Kidney tubule cell (primary cell): ENCODE measurements at regions not wholly inside any gene's neighbourhood (a gene's known extent, or its start where the extent isn't known, plus 50 kb on each side); places are given as distances from the start of the nearest gene placed in this dataset.

ENCODE experiments used
- DNase-seq: peaks from one replicate; pipeline ENCODE4 v3.0.0-alpha.2; 2018; ENCODE audit warnings: low spot score

- DNase-seq, result no peak
These were observed 1010.8 kb upstream of the ADGRL3 start for GRCh38 chr4:60189286-60189685.

GRCh38 chr4:60194214-60194613 lies 1005.9 kb upstream of the ADGRL3 start:
- DNase-seq, result no peak

DNA sequence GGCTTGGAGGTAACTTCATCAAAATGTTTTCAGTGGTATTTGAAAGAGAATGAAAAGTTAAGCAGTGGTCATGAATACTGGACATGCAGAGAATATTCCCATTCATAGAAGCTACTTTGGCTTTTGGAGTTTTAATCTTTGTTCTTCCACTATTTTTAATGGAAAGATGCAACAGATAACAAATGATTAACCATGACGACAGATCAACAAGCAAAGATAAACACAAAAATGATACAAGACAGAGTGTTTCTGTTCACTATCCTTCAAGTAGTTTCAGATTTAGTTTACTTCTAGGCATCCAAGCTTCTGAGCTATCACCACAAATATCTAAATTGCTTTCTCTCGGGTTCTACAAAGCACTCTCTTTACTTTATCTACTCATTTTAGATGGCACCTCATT lies 1004.9 kb upstream of the ADGRL3 start:
- DNase-seq, result no peak

DNA sequence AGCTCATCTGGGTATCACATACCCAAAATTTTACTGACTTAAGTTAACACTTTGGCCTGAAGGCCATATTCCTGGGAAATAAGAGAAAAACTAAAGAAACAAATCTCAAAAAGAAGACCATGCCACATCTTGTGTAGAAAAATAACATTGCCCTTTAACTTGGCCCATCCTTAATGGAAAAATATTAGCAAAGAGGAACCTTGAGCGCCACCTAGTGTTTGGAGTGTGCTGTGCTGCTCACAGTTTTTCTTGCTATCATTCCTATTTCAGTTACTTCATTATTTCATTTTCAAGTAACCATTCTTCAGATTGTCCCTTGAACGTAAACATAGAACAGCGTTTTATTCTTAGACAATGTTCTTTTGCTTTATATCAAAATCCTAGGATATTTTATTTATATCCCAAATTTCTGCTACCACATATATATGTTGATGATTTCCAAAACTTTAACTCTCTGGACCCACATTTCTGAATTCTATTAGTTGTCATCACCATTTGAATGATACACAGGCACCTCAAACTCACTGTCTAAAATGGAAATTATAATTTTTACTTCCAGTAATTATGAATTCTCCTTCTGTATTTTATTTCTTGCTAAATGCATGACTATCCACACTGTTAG lies 999.0 kb upstream of the ADGRL3 start:
- DNase-seq, result peak; percentile 60

GRCh38 chr4:60209588-60209987 lies 990.5 kb upstream of the ADGRL3 start:
- DNase-seq, result no peak

GRCh38 chr4:60215906-60216305 lies 984.2 kb upstream of the ADGRL3 start:
- no peak for DNase-seq

- no peak for DNase-seq
These were observed 983.4 kb upstream of the ADGRL3 start for GRCh38 chr4:60216752-60217151.

GRCh38 chr4:60221866-60222265 lies 978.3 kb upstream of the ADGRL3 start:
- no peak for DNase-seq

GRCh38 chr4:60223208-60223923 lies 976.8 kb upstream of the ADGRL3 start:
- DNase-seq, result no peak

DNA sequence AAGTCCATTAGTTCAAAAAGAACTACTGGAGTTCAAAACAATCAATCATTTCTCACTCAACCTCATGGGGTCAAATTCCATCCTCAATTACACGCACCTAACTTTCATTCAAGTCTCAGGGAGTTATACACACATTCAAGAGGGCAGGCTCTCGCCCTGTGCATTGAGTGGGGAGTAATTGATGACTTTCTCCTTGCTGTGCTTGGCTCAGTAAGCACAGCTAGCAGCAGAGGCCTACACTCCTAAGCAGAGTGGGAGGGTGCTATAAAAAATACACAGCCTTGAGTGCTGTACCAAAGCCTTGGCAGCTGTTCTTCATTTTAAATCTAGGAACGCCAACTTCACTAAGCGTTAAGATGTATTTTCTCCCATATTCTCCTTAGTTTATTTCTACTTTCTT lies 958.3 kb upstream of the ADGRL3 start:
- DNase-seq, result no peak

GRCh38 chr4:60249784-60250183 lies 950.3 kb upstream of the ADGRL3 start:
- DNase-seq, result no peak

DNA sequence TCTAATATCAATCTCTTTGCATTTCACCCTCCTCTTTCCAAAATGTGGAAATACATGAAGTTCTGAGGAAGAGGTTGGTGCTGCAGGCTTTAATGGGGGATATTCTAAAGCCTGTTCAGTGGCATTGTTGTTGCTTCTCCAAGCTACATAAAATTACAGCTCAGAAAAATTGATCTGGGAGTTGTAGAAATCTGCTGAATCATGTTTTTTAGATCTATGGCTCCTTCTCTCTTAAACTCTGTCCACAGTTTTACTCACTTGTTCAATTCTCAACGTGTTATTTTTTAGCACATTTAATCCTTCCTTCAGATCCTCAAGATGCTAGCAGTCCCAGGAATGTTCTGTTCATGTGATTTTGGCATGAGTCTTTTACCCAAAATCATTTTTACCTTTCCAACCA lies 949.5 kb upstream of the ADGRL3 start:
- no peak for DNase-seq

GRCh38 chr4:60259781-60260180 lies 940.3 kb upstream of the ADGRL3 start:
- DNase-seq, result no peak

DNA sequence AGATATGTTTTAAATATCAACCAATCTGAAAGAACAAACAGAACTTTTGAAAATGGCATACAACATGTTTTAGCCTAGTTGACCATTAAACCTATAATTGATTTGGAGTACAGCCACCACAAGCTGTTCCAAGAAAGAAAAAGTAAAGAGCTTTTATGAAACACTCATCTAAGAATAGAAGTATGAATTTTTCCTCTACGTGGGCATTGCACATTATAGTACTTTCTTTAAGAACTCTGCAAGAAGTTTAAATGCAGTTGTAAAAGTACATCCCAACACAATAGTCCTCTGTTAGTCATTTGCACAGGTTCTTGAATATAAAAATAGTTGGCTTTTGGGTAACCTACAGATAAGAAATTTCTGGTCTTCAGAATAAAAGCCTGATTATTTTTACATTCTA lies 933.6 kb upstream of the ADGRL3 start:
- DNase-seq, result no peak

DNA sequence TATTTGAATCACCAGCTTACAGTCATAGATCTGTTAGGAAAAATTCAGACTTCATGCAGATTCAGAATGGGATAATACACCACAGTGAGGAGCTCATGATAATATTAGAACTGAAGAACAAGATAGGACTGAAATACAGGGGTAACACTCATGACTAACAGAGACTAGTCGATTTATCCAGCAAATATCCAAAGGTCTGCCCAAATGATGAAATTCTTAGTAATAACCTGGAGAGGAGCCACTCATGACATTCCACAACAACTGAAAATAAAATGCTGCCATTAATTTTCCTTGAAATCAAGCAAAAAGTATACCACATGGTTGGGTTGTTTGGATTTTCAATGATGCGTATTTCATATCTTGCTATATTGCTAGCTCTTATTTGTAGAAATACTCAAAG lies 903.7 kb upstream of the ADGRL3 start:
- no peak for DNase-seq

GRCh38 chr4:60313611-60314178 lies 886.4 kb upstream of the ADGRL3 start:
- no peak for DNase-seq

GRCh38 chr4:60314416-60314815 lies 885.7 kb upstream of the ADGRL3 start:
- no peak for DNase-seq

DNA sequence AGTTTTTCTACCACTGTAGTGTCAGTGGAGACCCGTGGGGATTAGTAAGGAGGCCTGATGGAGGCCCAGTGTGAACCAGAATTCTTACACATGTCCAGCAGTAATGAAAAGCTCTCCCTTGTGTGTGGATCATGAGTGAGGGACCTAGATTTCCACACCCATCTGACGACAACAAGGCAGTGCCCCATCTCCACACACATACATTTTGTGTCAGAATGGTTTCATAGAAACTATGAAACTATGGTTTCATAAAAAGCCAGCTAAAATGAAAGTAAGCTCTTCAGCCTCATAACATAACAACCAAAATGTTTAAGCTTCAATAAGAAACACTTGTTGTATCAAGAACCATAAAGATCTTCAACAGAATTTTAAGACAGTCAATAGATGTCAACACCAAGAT lies 884.5 kb upstream of the ADGRL3 start:
- DNase-seq, result no peak

GRCh38 chr4:60326735-60327134 lies 873.4 kb upstream of the ADGRL3 start:
- DNase-seq, result no peak

DNA sequence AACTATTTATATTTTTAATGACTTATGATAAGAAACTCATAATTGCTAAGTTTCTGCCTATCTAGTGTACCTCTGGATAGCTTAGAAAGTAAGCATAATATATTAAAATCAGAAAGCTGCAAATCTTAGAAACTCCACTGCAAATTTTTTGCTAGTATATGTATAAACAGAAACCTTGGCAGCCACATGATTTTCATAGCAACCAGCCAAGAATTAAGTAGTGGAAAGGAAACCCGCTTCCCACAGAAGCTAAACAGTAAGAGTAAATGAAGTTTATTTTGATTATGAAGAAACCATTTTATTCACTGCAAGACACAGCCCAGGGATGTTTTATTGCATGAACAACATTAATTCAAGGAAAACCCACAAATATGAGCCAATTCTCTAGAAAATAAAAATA lies 872.5 kb upstream of the ADGRL3 start:
- DNase-seq, result no peak

GRCh38 chr4:60344908-60345307 lies 855.2 kb upstream of the ADGRL3 start:
- DNase-seq, result no peak

- DNase-seq, result no peak
These were observed 854.7 kb upstream of the ADGRL3 start for GRCh38 chr4:60345392-60345791.

- DNase-seq, result no peak
These were observed 840.3 kb upstream of the ADGRL3 start for GRCh38 chr4:60359746-60360367.
